IMR-90 (cell line): ENCODE measurements at regions not wholly inside any gene's neighbourhood (a gene's known extent, or its start where the extent isn't known, plus 50 kb on each side); places are given as distances from the start of the nearest gene placed in this dataset.

Experiments
- ATAC-seq: fragments of 200-7000 bp; cut with Tn5 transposase; 2 replicates; pipeline ENCODE4 v1.9.1; 2020; ENCODE audit warnings: low read depth, mild to moderate bottlenecking, moderate library complexity
- BruUV-seq: library from RNA; stranded (reverse); fragments of 400-500 nt; replicated peaks from 2 replicates; lab custom pipeline; 2021; lab: Mats Ljungman, UMichigan
- CTCF ChIA-PET: fragments of 300-600 bp; formaldehyde crosslinking; extraction: SDS; loops from one replicate; lab custom pipeline; 2021; ENCODE audit warnings: antibody characterized with exemption; lab: Yijun Ruan, JAX
- POLR2A ChIA-PET: fragments of 300-600 bp; sonication (Branson Sonifier 250); formaldehyde crosslinking; loops from one replicate; lab custom pipeline; 2022; ENCODE audit warnings: antibody characterized with exemption; ENCODE audit not compliant: unreplicated experiment; lab: Charles Lee
- DNase-seq: peaks from one replicate; pipeline ENCODE4 v3.0.0; 2013
- H2AFZ ChIP-seq: replicated peaks from 2 replicates; pipeline ENCODE3; 2013; ENCODE audit warnings: low read length, mild to moderate bottlenecking; ENCODE audit not compliant: poor library complexity
- H2AK5ac ChIP-seq: 2 replicates; pipeline ENCODE4 v1.6.1; 2013; ENCODE audit warnings: low read depth, low read length, inconsistent platforms
- H2AK9ac ChIP-seq: replicated peaks from 2 replicates; pipeline ENCODE3; 2013; ENCODE audit warnings: mild to moderate bottlenecking, low read depth, low read length, moderate library complexity; ENCODE audit not compliant: poor library complexity
- H2BK120ac ChIP-seq: 2 replicates; pipeline ENCODE4 v1.6.1; 2013; ENCODE audit warnings: low read depth, low read length, inconsistent platforms
- H2BK15ac ChIP-seq: 3 replicates; pipeline ENCODE4 v1.6.1; 2013; ENCODE audit warnings: low read depth, low read length, inconsistent platforms
- H2BK20ac ChIP-seq: 2 replicates; pipeline ENCODE4 v1.6.1; 2013; ENCODE audit warnings: low read depth, mild to moderate bottlenecking, inconsistent platforms, low read length, moderate library complexity
- H2BK5ac ChIP-seq: 2 replicates; pipeline ENCODE4 v1.6.1; 2013; ENCODE audit warnings: mild to moderate bottlenecking, low read depth, low read length, inconsistent platforms; ENCODE audit not compliant: poor library complexity, severe bottlenecking
- H3K14ac ChIP-seq: replicated peaks from 2 replicates; pipeline ENCODE4 v1.6.1; 2013; ENCODE audit warnings: low read depth, low read length, inconsistent platforms
- H3K18ac ChIP-seq: 2 replicates; pipeline ENCODE4 v1.6.1; 2013; ENCODE audit warnings: low read depth, low read length, control low read depth
- H3K23ac ChIP-seq: 2 replicates; pipeline ENCODE4 v1.6.1; 2013; ENCODE audit warnings: low read depth, low read length, inconsistent platforms
- H3K27ac ChIP-seq: 2 replicates; pipeline ENCODE4 v1.5.1; 2013; ENCODE audit warnings: mild to moderate bottlenecking, control low read depth, low read length; ENCODE audit not compliant: insufficient read depth
- H3K27me3 ChIP-seq: 2 replicates; pipeline ENCODE4 v1.6.1; 2013; ENCODE audit warnings: low read length; ENCODE audit not compliant: control insufficient read depth, insufficient read depth
- H3K36me3 ChIP-seq: 2 replicates; pipeline ENCODE4 v1.6.1; 2013; ENCODE audit warnings: low read length, mixed read lengths; ENCODE audit not compliant: control insufficient read depth, insufficient read depth
- H3K4ac ChIP-seq: 2 replicates; pipeline ENCODE4 v1.6.1; 2013; ENCODE audit warnings: low read depth, low read length, inconsistent platforms
- H3K4me1 ChIP-seq: 2 replicates; pipeline ENCODE4 v1.6.1; 2013; ENCODE audit warnings: low read length, mixed read lengths; ENCODE audit not compliant: control insufficient read depth, insufficient read depth
- H3K4me2 ChIP-seq: 2 replicates; pipeline ENCODE4 v1.6.1; 2013; ENCODE audit warnings: low read depth, mild to moderate bottlenecking, control low read depth, low read length, moderate library complexity
- H3K4me3 ChIP-seq: 2 replicates; pipeline ENCODE4 v1.5.1; 2013; ENCODE audit warnings: low read depth, mild to moderate bottlenecking, control low read depth, low read length, moderate library complexity; ENCODE audit not compliant: insufficient read depth
- H3K56ac ChIP-seq: 2 replicates; pipeline ENCODE4 v1.6.1; 2013; ENCODE audit warnings: low read length, inconsistent platforms; ENCODE audit not compliant: insufficient read depth; ENCODE audit errors: extremely low read depth
- H3K79me1 ChIP-seq, 2 experiments: 2 replicates each; pipeline ENCODE4 v1.6.1; 2013; ENCODE audit warnings: low read length in 2 of 2, inconsistent platforms in 1 of 2, low read depth in 1 of 2
- H3K9ac ChIP-seq: 2 replicates; pipeline ENCODE4 v1.6.1; 2013; ENCODE audit warnings: low read depth, low read length, control low read depth
- H3K9me1 ChIP-seq: 2 replicates; pipeline ENCODE4 v1.6.1; 2013; ENCODE audit warnings: low read length, inconsistent platforms; ENCODE audit not compliant: insufficient read depth
- H3K9me3 ChIP-seq: 2 replicates; pipeline ENCODE4 v1.6.1; 2013; ENCODE audit warnings: low read length; ENCODE audit not compliant: control insufficient read depth, insufficient read depth
- H4K20me1 ChIP-seq: 2 replicates; pipeline ENCODE4 v1.6.1; 2013; ENCODE audit warnings: low read length, inconsistent platforms; ENCODE audit not compliant: insufficient read depth
- H4K5ac ChIP-seq: 2 replicates; pipeline ENCODE4 v1.6.1; 2013; ENCODE audit warnings: mild to moderate bottlenecking, low read depth, low read length, control low read depth
- H4K8ac ChIP-seq, 2 experiments: 2 replicates each; pipeline ENCODE4 v1.6.1; 2013; ENCODE audit warnings: low read depth in 2 of 2, low read length in 2 of 2, control low read depth in 1 of 2, inconsistent platforms in 1 of 2
- H4K91ac ChIP-seq: 2 replicates; pipeline ENCODE4 v1.6.1; 2013; ENCODE audit warnings: low read depth, low read length, inconsistent platforms; ENCODE audit not compliant: insufficient read depth
- BHLHE40 ChIP-seq: fragments of 150-350 bp; IDR thresholded peaks from 2 replicates; pipeline ENCODE4 v1.6.1; 2016; ENCODE audit warnings: mild to moderate bottlenecking, low read depth, low read length
- CEBPB ChIP-seq: IDR thresholded peaks from 2 replicates; pipeline ENCODE4 v1.6.1; 2012; ENCODE audit warnings: low read depth, low read length, improper control_type of control experiment
- CTCF ChIP-seq: conservative IDR thresholded peaks from 2 replicates; pipeline ENCODE4 v1.5.1; 2012; ENCODE audit warnings: mild to moderate bottlenecking, low read depth, low read length, improper control_type of control experiment
- ELK1 ChIP-seq: fragments of 150-350 bp; IDR thresholded peaks from 2 replicates; pipeline ENCODE4 v1.6.1; 2016; ENCODE audit warnings: low read depth, mild to moderate bottlenecking, low read length, moderate library complexity, borderline replicate concordance
- MAFK ChIP-seq: IDR thresholded peaks from 2 replicates; pipeline ENCODE4 v1.6.1; 2012; ENCODE audit warnings: low read depth, low read length, improper control_type of control experiment
- MAZ ChIP-seq: IDR thresholded peaks from 2 replicates; pipeline ENCODE4 v1.6.1; 2012; ENCODE audit warnings: low read depth, mild to moderate bottlenecking, low read length, improper control_type of control experiment, moderate library complexity, borderline replicate concordance
- MXI1 ChIP-seq: IDR thresholded peaks from 2 replicates; pipeline ENCODE4 v1.6.1; 2012; ENCODE audit warnings: low read depth, mild to moderate bottlenecking, low read length, moderate library complexity, borderline replicate concordance
- NFE2L2 ChIP-seq: fragments of 150-350 bp; IDR thresholded peaks from 2 replicates; pipeline ENCODE4 v1.6.1; 2016; ENCODE audit warnings: low read depth, mild to moderate bottlenecking, low read length
- POLR2A ChIP-seq: IDR thresholded peaks from 2 replicates; pipeline ENCODE4 v1.6.1; 2012; ENCODE audit warnings: mild to moderate bottlenecking, low read depth, low read length
- RAD21 ChIP-seq: IDR thresholded peaks from 2 replicates; pipeline ENCODE4 v1.6.1; 2012; ENCODE audit warnings: low read length, improper control_type of control experiment
- RCOR1 ChIP-seq: IDR thresholded peaks from 2 replicates; pipeline ENCODE4 v1.6.1; 2012; ENCODE audit warnings: mild to moderate bottlenecking, low read length, improper control_type of control experiment; ENCODE audit not compliant: insufficient replicate concordance
- SMC3 ChIP-seq: fragments of 150-350 bp; IDR thresholded peaks from 2 replicates; pipeline ENCODE4 v1.6.1; 2016; ENCODE audit warnings: low read depth, mild to moderate bottlenecking, antibody characterized with exemption, low read length, moderate library complexity
- WGBS, 2 experiments: methylation state at CpG; one replicate each; pipeline versions ENCODE4 v1.1.5 to v1.1.7; 2013; ENCODE audit warnings: missing lambda C conversion rate in 2 of 2; ENCODE audit not compliant: insufficient read length in 1 of 2; ENCODE audit errors: extremely low coverage in 2 of 2; 5-methylcytosine and 5-hydroxymethylcytosine counted together
- dilution Hi-C: fragments of 300-500 bp; cut with HindIII; formaldehyde crosslinking; loops from one replicate; pipeline ENCODE4 v1.14.3; 2018; ENCODE audit warnings: low sequenced_read_pairs; ENCODE audit not compliant: unreplicated experiment
- in situ Hi-C: fragments of 300-500 bp; cut with MboI; formaldehyde crosslinking; loops from 3 replicates; pipeline ENCODE4 v1.14.3; 2019; ENCODE audit warnings: low sequenced_read_pairs, inconsistent platforms, mixed read lengths
- intact Hi-C: fragments of 100-400 bp; cut with micrococcal nuclease; formaldehyde crosslinking; loops from 2 replicates; pipeline ENCODE4 v1.10.0; 2022

- no peak overlapping the region for H3K18ac ChIP-seq
- H3K4me3 ChIP-seq: no peak overlapping the region
- H2BK5ac ChIP-seq: no peak overlapping the region
- H2AFZ ChIP-seq: no peak overlapping the region
- no peak overlapping the region for H2AK5ac ChIP-seq
- peaks cover 17% of the 10 kb centered on the region for H3K9me3 ChIP-seq
- H3K27ac ChIP-seq: no peak overlapping the region
- no peak overlapping the region for H3K4me2 ChIP-seq
- H4K91ac ChIP-seq: no peak overlapping the region
- no peak overlapping the region for H3K56ac ChIP-seq
- no peaks in the 10 kb centered on the region for H4K20me1 ChIP-seq
- no peak overlapping the region for H2BK15ac ChIP-seq
- DNase-seq (no peak), ATAC-seq (no peak)
- no peak overlapping the region for H4K8ac ChIP-seq
- H3K4ac ChIP-seq: no peak overlapping the region
- WGBS, 2 experiments: no CpG with 5 or more reads among the region's 4 CpGs
- H2BK120ac ChIP-seq: no peak overlapping the region
- no peak overlapping the region for H2AK9ac ChIP-seq
- in situ Hi-C loops (no loop called here), dilution Hi-C loops (no loop called here), intact Hi-C loops (no loop called here)
- no TSS peak for BruUV-seq
- H2BK20ac ChIP-seq: no peak overlapping the region
- TF ChIP-seq NFE2L2 (no peak), RAD21 (no peak), MAFK (no peak), RCOR1 (no peak), MAZ (no peak), ELK1 (no peak), CEBPB (no peak), CTCF (no peak), BHLHE40 (no peak), POLR2A (no peak), SMC3 (no peak), MXI1 (no peak)
- ChIA-PET POLR2A (no interaction called here), CTCF (no interaction called here)
- H3K27me3 ChIP-seq: no peaks in the 10 kb centered on the region
- H3K9ac ChIP-seq: no peak overlapping the region
- no peaks in the 10 kb centered on the region for H3K4me1 ChIP-seq
- no peak overlapping the region for H3K14ac ChIP-seq
- H3K36me3 ChIP-seq: no peaks in the 10 kb centered on the region
- H4K5ac ChIP-seq: no peak overlapping the region
- no peaks in the 10 kb centered on the region for H3K79me1 ChIP-seq
- no peak overlapping the region for H3K23ac ChIP-seq
- no peaks in the 10 kb centered on the region for H3K9me1 ChIP-seq
These were observed 84.6 kb upstream of the PKP2 start for GRCh38 chr12:32981139-32981538.
